Mucosa of descending colon (tissue), 3 donors: ENCODE measurements at regions not wholly inside any gene's neighbourhood (a gene's known extent, or its start where the extent isn't known, plus 50 kb on each side); places are given as distances from the start of the nearest gene placed in this dataset.

Experiments used
- ATAC-seq: fragments of 200-7000 bp; cut with Tn5 transposase; one replicate; pipeline ENCODE4 v1.9.1; 2020; ENCODE audit warnings: mild to moderate bottlenecking, moderate library complexity
- DNase-seq, 3 donors: peaks; one replicate each; pipeline ENCODE4 v3.0.0-alpha.2; 2020
- H3K36me3 ChIP-seq: fragments of 200-600 bp; one replicate; pipeline ENCODE4 v1.8.0; 2021; ENCODE audit warnings: low read depth, mild to moderate bottlenecking
- H3K4me1 ChIP-seq: fragments of 200-600 bp; one replicate; pipeline ENCODE4 v1.8.0; 2021; ENCODE audit warnings: low read depth, mild to moderate bottlenecking
- H3K4me3 ChIP-seq: fragments of 200-600 bp; one replicate; pipeline ENCODE4 v1.8.0; 2021; ENCODE audit warnings: mild to moderate bottlenecking
- H3K9me3 ChIP-seq: fragments of 200-600 bp; one replicate; pipeline ENCODE4 v1.8.0; 2021; ENCODE audit warnings: mild to moderate bottlenecking
- CTCF ChIP-seq: fragments of 200-600 bp; IDR thresholded peaks from one replicate; pipeline ENCODE4 v1.8.0; 2022; ENCODE audit warnings: antibody characterized with exemption, mild to moderate bottlenecking
- intact Hi-C, 2 donors: fragments of 100-400 bp; cut with DNase I in 1 of 2; cut with micrococcal nuclease in 1 of 2; formaldehyde crosslinking; loops; one replicate each; pipeline versions ENCODE4 v1.11.0 to v1.11.1; 2022; cut with DNase I, micrococcal nuclease
- donor health status: DM: no; HTN: no; CAD: no; lungs with moderate emphysema.
- donor health status: DM: no; HTN: no; CAD: no.
- donor health status: DM: no; HTN: yes; CAD: no.

GRCh38 chr18:24862201-24862816 is 401.9 kb downstream of the HRH4 start:
- no peaks in the 10 kb centered on the region for H3K9me3 ChIP-seq
- H3K4me1 ChIP-seq = peaks cover 5% of the 10 kb centered on the region
- no peaks in the 10 kb centered on the region for H3K36me3 ChIP-seq
- intact Hi-C loops = no loop called here
- DNase-seq (no peak), ATAC-seq (no peak)
- TF ChIP-seq CTCF = no peak
- no peak overlapping the region for H3K4me3 ChIP-seq

GRCh38 chr18:24868311-24868710 is 407.9 kb downstream of the HRH4 start:
- ATAC-seq = no peak
- intact Hi-C loops = no loop called here
- TF ChIP-seq CTCF = no peak

GRCh38 chr18:24868760-24869237 is 408.4 kb downstream of the HRH4 start:
- intact Hi-C loops = no loop called here
- Histone ChIP-seq H3K4me3 (no peak overlapping the region), H3K4me1 (peaks cover 4% of the 10 kb centered on the region), H3K9me3 (no peaks in the 10 kb centered on the region), H3K36me3 (no peaks in the 10 kb centered on the region)
- TF ChIP-seq CTCF = no peak
- ATAC-seq = peak; percentile 81
- no peak for DNase-seq

More at GRCh38 chr18:24868311-24868710, 407.9 kb downstream of the HRH4 start:
- H3K4me3 ChIP-seq = no peak overlapping the region
- no peaks in the 10 kb centered on the region for H3K36me3 ChIP-seq
- no peak for DNase-seq
- peaks cover 4% of the 10 kb centered on the region for H3K4me1 ChIP-seq
- no peaks in the 10 kb centered on the region for H3K9me3 ChIP-seq

- DNase-seq (no peak), ATAC-seq (no peak)
- no peaks in the 10 kb centered on the region for H3K9me3 ChIP-seq
- H3K36me3 ChIP-seq = no peaks in the 10 kb centered on the region
- intact Hi-C loops = no loop called here
- no peak overlapping the region for H3K4me3 ChIP-seq
- TF ChIP-seq CTCF = no peak
- H3K4me1 ChIP-seq = peaks cover 4% of the 10 kb centered on the region
Measured at GRCh38 chr18:24869285-24869684, 408.8 kb downstream of the HRH4 start.

- no peaks in the 10 kb centered on the region for H3K9me3 ChIP-seq
- DNase-seq = no peak
- peak; percentile 25 for ATAC-seq
- H3K4me3 ChIP-seq = no peak overlapping the region
- no peaks in the 10 kb centered on the region for H3K36me3 ChIP-seq
- H3K4me1 ChIP-seq = no peaks in the 10 kb centered on the region
- TF ChIP-seq CTCF = no peak
- intact Hi-C loops = loop anchor here in 1 of 2 donors (5.0 kb wide), 1 partner anchor 477 kb away; the partner anchor contains the start of gene ZNF521
Measured at GRCh38 chr18:24875286-24875685, 414.8 kb downstream of the HRH4 start.

GRCh38 chr18:24875777-24876176 is 415.3 kb downstream of the HRH4 start:
- ATAC-seq = no peak
- Histone ChIP-seq H3K9me3 (no peaks in the 10 kb centered on the region), H3K4me3 (no peak overlapping the region), H3K36me3 (no peaks in the 10 kb centered on the region), H3K4me1 (no peaks in the 10 kb centered on the region)
- TF ChIP-seq CTCF = no peak
- no peak for DNase-seq
- intact Hi-C loops = loop anchor here in 1 of 2 donors (5.0 kb wide), 1 partner anchor 477 kb away; the partner anchor contains the start of gene ZNF521
